NT2/D1 (cell line): ENCODE measurements at regions not wholly inside any gene's neighbourhood (a gene's known extent, or its start where the extent isn't known, plus 50 kb on each side); places are given as distances from the start of the nearest gene placed in this dataset.

Experiments
- YY1 ChIP-seq: IDR thresholded peaks from 2 replicates; pipeline ENCODE4 v1.6.1; 2011; ENCODE audit not compliant: insufficient read length, insufficient read depth
- ZNF274 ChIP-seq: IDR thresholded peaks from 2 replicates; pipeline ENCODE4 v1.6.1; 2011; ENCODE audit warnings: mild to moderate bottlenecking, low read depth, low read length

- TF ChIP-seq ZNF274: no peak
- no peak for TF ChIP-seq YY1
Measured at GRCh38 chr2:175457895-175458448, 276.5 kb upstream of the ATP5MC3 start.
